ENCODE measurements at regions not wholly inside any gene's neighbourhood (a gene's known extent, or its start where the extent isn't known, plus 50 kb on each side); places are given as distances from the start of the nearest gene placed in this dataset.

- TF ChIP-seq MAX (IDR thresholded peaks at IDR 0.05) (no peak), YY1 (IDR thresholded peaks at IDR 0.05; ENCODE audit: low read depth) (no peak), TCF12 (IDR thresholded peaks at IDR 0.05; ENCODE audit: low read depth) (no peak)
Observed at GRCh38 chr10:20972925-20973324, 75.8 kb upstream of the NEBL start.

All from Ishikawa (cell line).